ENCODE measurements at regions not wholly inside any gene's neighbourhood (a gene's known extent, or its start where the extent isn't known, plus 50 kb on each side); places are given as distances from the start of the nearest gene placed in this dataset.

- DNase-seq (ENCODE audit: low read depth in 4 of 4, low spot score in 2 of 4), result no peak
These were observed 131.1 kb upstream of the HTR2A start for GRCh38 chr13:47027780-47028437.

GRCh38 chr13:47025791-47026447 lies 129.1 kb upstream of the HTR2A start:
- DNase-seq (ENCODE audit: low read depth in 4 of 4, low spot score in 2 of 4), result no peak

GRCh38 chr13:47019977-47020376 lies 123.1 kb upstream of the HTR2A start:
- DNase-seq (ENCODE audit: low read depth in 4 of 4, low spot score in 2 of 4), result no peak

GRCh38 chr13:47017476-47017875 lies 120.6 kb upstream of the HTR2A start:
- DNase-seq (ENCODE audit: low read depth in 4 of 4, low spot score in 2 of 4), result no peak

GRCh38 chr13:47008318-47008717 lies 111.5 kb upstream of the HTR2A start:
- DNase-seq (ENCODE audit: low read depth in 4 of 4, low spot score in 2 of 4), result no peak

GRCh38 chr13:47005756-47006414 lies 109.0 kb upstream of the HTR2A start:
- no peak for DNase-seq (ENCODE audit: low read depth in 4 of 4, low spot score in 2 of 4)

GRCh38 chr13:47004540-47004939 lies 107.7 kb upstream of the HTR2A start:
- no peak for DNase-seq (ENCODE audit: low read depth in 4 of 4, low spot score in 2 of 4)

- DNase-seq (ENCODE audit: low read depth in 4 of 4, low spot score in 2 of 4), result no peak
These were observed 107.2 kb upstream of the HTR2A start for GRCh38 chr13:47004027-47004426.

GRCh38 chr13:47000165-47000564 lies 103.3 kb upstream of the HTR2A start:
- DNase-seq (ENCODE audit: low read depth in 4 of 4, low spot score in 2 of 4), result no peak

- no peak for DNase-seq (ENCODE audit: low read depth in 4 of 4, low spot score in 2 of 4)
These were observed 99.6 kb upstream of the HTR2A start for GRCh38 chr13:46996316-46997030.

- no peak for DNase-seq (ENCODE audit: low read depth in 4 of 4, low spot score in 2 of 4)
These were observed 99.0 kb upstream of the HTR2A start for GRCh38 chr13:46995874-46996273.

- no peak for DNase-seq (ENCODE audit: low read depth in 4 of 4, low spot score in 2 of 4)
These were observed 97.6 kb upstream of the HTR2A start for GRCh38 chr13:46994492-46994891.

GRCh38 chr13:46992383-46992952 lies 95.6 kb upstream of the HTR2A start:
- DNase-seq (ENCODE audit: low read depth in 4 of 4, low spot score in 2 of 4), result no peak

GRCh38 chr13:46983881-46984280 lies 87.0 kb upstream of the HTR2A start:
- DNase-seq (ENCODE audit: low read depth in 4 of 4, low spot score in 2 of 4), result no peak

GRCh38 chr13:46982856-46983582 lies 86.2 kb upstream of the HTR2A start:
- DNase-seq (ENCODE audit: low read depth in 4 of 4, low spot score in 2 of 4), result no peak

- no peak for DNase-seq (ENCODE audit: low read depth in 4 of 4, low spot score in 2 of 4)
These were observed 78.3 kb upstream of the HTR2A start for GRCh38 chr13:46975173-46975572.

GRCh38 chr13:46968450-46968849 lies 71.6 kb upstream of the HTR2A start:
- DNase-seq (ENCODE audit: low read depth in 4 of 4, low spot score in 2 of 4), result no peak

GRCh38 chr13:46964789-46965527 lies 68.1 kb upstream of the HTR2A start:
- DNase-seq (ENCODE audit: low read depth in 4 of 4, low spot score in 2 of 4), result no peak

GRCh38 chr13:46963904-46964303 lies 67.1 kb upstream of the HTR2A start:
- no peak for DNase-seq (ENCODE audit: low read depth in 4 of 4, low spot score in 2 of 4)

Data from left renal cortex interstitium (tissue), 4 donors.